GM23338 (cell line): ENCODE measurements at regions not wholly inside any gene's neighbourhood (a gene's known extent, or its start where the extent isn't known, plus 50 kb on each side); places are given as distances from the start of the nearest gene placed in this dataset.

Source experiments
- ATAC-seq: fragments of 200-7000 bp; cut with Tn5 transposase; 3 replicates; pipeline ENCODE4 v1.9.1; 2020
- DNase-seq: peaks from one replicate; pipeline ENCODE4 v3.0.0-alpha.2; 2015; ENCODE audit warnings: low spot score
- H2AFZ ChIP-seq: fragments of 200-600 bp; sonication (generic); 2 replicates; pipeline ENCODE4 v1.8.0; 2016; ENCODE audit warnings: antibody characterized with exemption, mild to moderate bottlenecking, moderate library complexity
- H3F3A ChIP-seq: fragments of 200-600 bp; sonication (generic); replicated peaks from 2 replicates; pipeline ENCODE4 v1.8.0; 2017; ENCODE audit warnings: antibody characterized with exemption, mixed run types, low read depth
- H3K27ac ChIP-seq: fragments of 200-600 bp; sonication (generic); 2 replicates; pipeline ENCODE4 v1.6.1; 2016; ENCODE audit warnings: low read depth
- H3K27me3 ChIP-seq: fragments of 200-600 bp; sonication (generic); 2 replicates; pipeline ENCODE4 v1.8.0; 2016; ENCODE audit warnings: mild to moderate bottlenecking, mixed run types, moderate library complexity; ENCODE audit not compliant: insufficient read depth
- H3K36me3 ChIP-seq: fragments of 200-600 bp; sonication (generic); 2 replicates; pipeline ENCODE4 v1.8.0; 2016; ENCODE audit warnings: mild to moderate bottlenecking; ENCODE audit not compliant: insufficient read depth
- H3K4me1 ChIP-seq: fragments of 200-600 bp; sonication (generic); 2 replicates; pipeline ENCODE4 v1.8.0; 2016; ENCODE audit warnings: mild to moderate bottlenecking, moderate library complexity; ENCODE audit not compliant: insufficient read depth
- H3K4me2 ChIP-seq: fragments of 200-600 bp; sonication (generic); 2 replicates; pipeline ENCODE4 v1.7.1; 2017; ENCODE audit warnings: mixed run types
- H3K4me3 ChIP-seq: fragments of 200-600 bp; sonication (generic); 2 replicates; pipeline ENCODE4 v1.6.1; 2016; ENCODE audit warnings: mixed run types
- H3K79me2 ChIP-seq: fragments of 200-600 bp; sonication (generic); replicated peaks from 2 replicates; pipeline ENCODE4 v1.8.0; 2017; ENCODE audit warnings: mild to moderate bottlenecking; ENCODE audit not compliant: insufficient read depth
- H3K9me2 ChIP-seq: fragments of 200-600 bp; sonication (generic); 2 replicates; pipeline ENCODE4 v1.8.0; 2017; ENCODE audit not compliant: insufficient read depth
- H4K20me1 ChIP-seq: fragments of 200-600 bp; sonication (generic); replicated peaks from 2 replicates; pipeline ENCODE4 v1.8.0; 2017; ENCODE audit warnings: mild to moderate bottlenecking; ENCODE audit not compliant: insufficient read depth
- H3K27ac Mint-ChIP-seq: 2 replicates; pipeline ENCODE4 v1.8.0; 2020; ENCODE audit warnings: inconsistent platforms, mild to moderate bottlenecking, moderate library complexity, mixed read lengths
- H3K27me3 Mint-ChIP-seq: 3 replicates; pipeline ENCODE4 v1.8.0; 2022; ENCODE audit warnings: low read depth, mild to moderate bottlenecking, moderate library complexity, mixed read lengths, inconsistent platforms; ENCODE audit not compliant: insufficient read depth, poor library complexity
- H3K36me3 Mint-ChIP-seq: 3 replicates; pipeline ENCODE4 v1.8.0; 2021; ENCODE audit warnings: low read depth, mild to moderate bottlenecking, inconsistent platforms, moderate library complexity, mixed read lengths
- H3K4me1 Mint-ChIP-seq: 3 replicates; pipeline ENCODE4 v1.8.0; 2020; ENCODE audit warnings: mild to moderate bottlenecking, inconsistent platforms, mixed read lengths
- H3K4me3 Mint-ChIP-seq: 3 replicates; pipeline ENCODE4 v1.8.0; 2021; ENCODE audit warnings: moderate library complexity, mild to moderate bottlenecking, inconsistent platforms, mixed read lengths
- H3K9me3 Mint-ChIP-seq: 3 replicates; pipeline ENCODE4 v1.8.0; 2020; ENCODE audit warnings: moderate library complexity, mild to moderate bottlenecking, inconsistent platforms, mixed read lengths
- CREB1 ChIP-seq: fragments of 250-450 bp; sonication (Bioruptor Pico); IDR thresholded peaks from 2 replicates; pipeline ENCODE4 v1.5.0; 2020; ENCODE audit warnings: low read depth, mild to moderate bottlenecking, moderate library complexity
- ETS1 ChIP-seq: IDR thresholded peaks from 2 replicates; pipeline ENCODE4 v1.6.1; 2016; ENCODE audit warnings: antibody characterized with exemption
- EZH2 ChIP-seq: fragments of 200-600 bp; sonication (generic); IDR thresholded peaks from one replicate; pipeline ENCODE4 v1.8.0; 2017; ENCODE audit warnings: antibody characterized with exemption, mild to moderate bottlenecking, low read depth; ENCODE audit not compliant: unreplicated experiment
- EZH2phosphoT487 ChIP-seq: fragments of 200-600 bp; sonication (generic); IDR thresholded peaks from one replicate; pipeline ENCODE4 v1.8.1; 2018; ENCODE audit warnings: antibody characterized with exemption; ENCODE audit not compliant: unreplicated experiment
- JUNB ChIP-seq: IDR thresholded peaks from one replicate; pipeline ENCODE4 v1.6.1; 2016; ENCODE audit warnings: antibody characterized with exemption; ENCODE audit not compliant: unreplicated experiment
- NANOG ChIP-seq: IDR thresholded peaks from 2 replicates; pipeline ENCODE4 v1.6.1; 2016; ENCODE audit warnings: antibody characterized with exemption, borderline replicate concordance
- POLR2AphosphoS5 ChIP-seq: IDR thresholded peaks from 2 replicates; pipeline ENCODE4 v1.6.1; 2016; ENCODE audit warnings: antibody characterized with exemption, low read depth
- REST ChIP-seq: IDR thresholded peaks from one replicate; pipeline ENCODE4 v1.6.1; 2018; ENCODE audit warnings: antibody characterized with exemption; ENCODE audit not compliant: unreplicated experiment
- STAT1 ChIP-seq: IDR thresholded peaks from one replicate; pipeline ENCODE4 v1.6.1; 2016; ENCODE audit warnings: antibody characterized with exemption; ENCODE audit not compliant: unreplicated experiment
- ZNF114 ChIP-seq: fragments of 250-450 bp; sonication (Bioruptor Pico); IDR thresholded peaks from 2 replicates; pipeline ENCODE4 v1.5.0; 2020; ENCODE audit warnings: mild to moderate bottlenecking, moderate library complexity
- ZNF331 ChIP-seq: fragments of 250-450 bp; sonication (Bioruptor Pico); IDR thresholded peaks from 2 replicates; pipeline ENCODE4 v1.5.0; 2020; ENCODE audit warnings: low read depth, mild to moderate bottlenecking, moderate library complexity
- TF ChIP-seq, protein P1 (sequence below), 2 experiments: fragments of 200-600 bp in 1 of 2; sonication (generic) in 1 of 2; conservative IDR thresholded peaks; 2 replicates each; pipeline versions ENCODE4 v1.5.1 to v1.6.1; 2016 to 2017; ENCODE audit warnings: antibody characterized with exemption in 2 of 2, low read depth in 2 of 2, mild to moderate bottlenecking in 2 of 2, moderate library complexity in 1 of 2
- TF ChIP-seq, protein P2 (sequence below): fragments of 250-450 bp; sonication (Bioruptor Pico); IDR thresholded peaks from 2 replicates; pipeline ENCODE4 v1.5.0; 2020; ENCODE audit warnings: mild to moderate bottlenecking, moderate library complexity

- Histone ChIP-seq H4K20me1 (no peaks in the 10 kb centered on the region), H2AFZ (no peak overlapping the region), H3K4me2 (no peak overlapping the region), H3K4me3 (no peak overlapping the region), H3F3A (no peaks in the 10 kb centered on the region), H3K9me2 (no peaks in the 10 kb centered on the region), H3K79me2 (no peaks in the 10 kb centered on the region), H3K27ac (no peak overlapping the region), H3K27me3 (no peaks in the 10 kb centered on the region), H3K36me3 (no peaks in the 10 kb centered on the region), H3K4me1 (peaks cover 43% of the 10 kb centered on the region)
- ATAC-seq (no peak), DNase-seq (no peak)
- peaks cover 1% of the 10 kb centered on the region for H3K27me3 Mint-ChIP-seq
- no peak for TF ChIP-seq ETS1
- no peak for TF ChIP-seq POLR2AphosphoS5
- no peak for TF ChIP-seq STAT1
- no peak for TF ChIP-seq EZH2phosphoT487
- no peak for TF ChIP-seq CREB1 (CRISPR knock-in tag)
- TF ChIP-seq, protein P1, sequence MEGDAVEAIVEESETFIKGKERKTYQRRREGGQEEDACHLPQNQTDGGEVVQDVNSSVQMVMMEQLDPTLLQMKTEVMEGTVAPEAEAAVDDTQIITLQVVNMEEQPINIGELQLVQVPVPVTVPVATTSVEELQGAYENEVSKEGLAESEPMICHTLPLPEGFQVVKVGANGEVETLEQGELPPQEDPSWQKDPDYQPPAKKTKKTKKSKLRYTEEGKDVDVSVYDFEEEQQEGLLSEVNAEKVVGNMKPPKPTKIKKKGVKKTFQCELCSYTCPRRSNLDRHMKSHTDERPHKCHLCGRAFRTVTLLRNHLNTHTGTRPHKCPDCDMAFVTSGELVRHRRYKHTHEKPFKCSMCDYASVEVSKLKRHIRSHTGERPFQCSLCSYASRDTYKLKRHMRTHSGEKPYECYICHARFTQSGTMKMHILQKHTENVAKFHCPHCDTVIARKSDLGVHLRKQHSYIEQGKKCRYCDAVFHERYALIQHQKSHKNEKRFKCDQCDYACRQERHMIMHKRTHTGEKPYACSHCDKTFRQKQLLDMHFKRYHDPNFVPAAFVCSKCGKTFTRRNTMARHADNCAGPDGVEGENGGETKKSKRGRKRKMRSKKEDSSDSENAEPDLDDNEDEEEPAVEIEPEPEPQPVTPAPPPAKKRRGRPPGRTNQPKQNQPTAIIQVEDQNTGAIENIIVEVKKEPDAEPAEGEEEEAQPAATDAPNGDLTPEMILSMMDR (conservative IDR thresholded peaks at IDR 0.05; ENCODE audit: low read depth in 2 of 2) = no peak
- TF ChIP-seq NANOG = no peak
- no peak for TF ChIP-seq ZNF331
- TF ChIP-seq JUNB = no peak
- TF ChIP-seq EZH2 = no peak
- TF ChIP-seq, protein P2, sequence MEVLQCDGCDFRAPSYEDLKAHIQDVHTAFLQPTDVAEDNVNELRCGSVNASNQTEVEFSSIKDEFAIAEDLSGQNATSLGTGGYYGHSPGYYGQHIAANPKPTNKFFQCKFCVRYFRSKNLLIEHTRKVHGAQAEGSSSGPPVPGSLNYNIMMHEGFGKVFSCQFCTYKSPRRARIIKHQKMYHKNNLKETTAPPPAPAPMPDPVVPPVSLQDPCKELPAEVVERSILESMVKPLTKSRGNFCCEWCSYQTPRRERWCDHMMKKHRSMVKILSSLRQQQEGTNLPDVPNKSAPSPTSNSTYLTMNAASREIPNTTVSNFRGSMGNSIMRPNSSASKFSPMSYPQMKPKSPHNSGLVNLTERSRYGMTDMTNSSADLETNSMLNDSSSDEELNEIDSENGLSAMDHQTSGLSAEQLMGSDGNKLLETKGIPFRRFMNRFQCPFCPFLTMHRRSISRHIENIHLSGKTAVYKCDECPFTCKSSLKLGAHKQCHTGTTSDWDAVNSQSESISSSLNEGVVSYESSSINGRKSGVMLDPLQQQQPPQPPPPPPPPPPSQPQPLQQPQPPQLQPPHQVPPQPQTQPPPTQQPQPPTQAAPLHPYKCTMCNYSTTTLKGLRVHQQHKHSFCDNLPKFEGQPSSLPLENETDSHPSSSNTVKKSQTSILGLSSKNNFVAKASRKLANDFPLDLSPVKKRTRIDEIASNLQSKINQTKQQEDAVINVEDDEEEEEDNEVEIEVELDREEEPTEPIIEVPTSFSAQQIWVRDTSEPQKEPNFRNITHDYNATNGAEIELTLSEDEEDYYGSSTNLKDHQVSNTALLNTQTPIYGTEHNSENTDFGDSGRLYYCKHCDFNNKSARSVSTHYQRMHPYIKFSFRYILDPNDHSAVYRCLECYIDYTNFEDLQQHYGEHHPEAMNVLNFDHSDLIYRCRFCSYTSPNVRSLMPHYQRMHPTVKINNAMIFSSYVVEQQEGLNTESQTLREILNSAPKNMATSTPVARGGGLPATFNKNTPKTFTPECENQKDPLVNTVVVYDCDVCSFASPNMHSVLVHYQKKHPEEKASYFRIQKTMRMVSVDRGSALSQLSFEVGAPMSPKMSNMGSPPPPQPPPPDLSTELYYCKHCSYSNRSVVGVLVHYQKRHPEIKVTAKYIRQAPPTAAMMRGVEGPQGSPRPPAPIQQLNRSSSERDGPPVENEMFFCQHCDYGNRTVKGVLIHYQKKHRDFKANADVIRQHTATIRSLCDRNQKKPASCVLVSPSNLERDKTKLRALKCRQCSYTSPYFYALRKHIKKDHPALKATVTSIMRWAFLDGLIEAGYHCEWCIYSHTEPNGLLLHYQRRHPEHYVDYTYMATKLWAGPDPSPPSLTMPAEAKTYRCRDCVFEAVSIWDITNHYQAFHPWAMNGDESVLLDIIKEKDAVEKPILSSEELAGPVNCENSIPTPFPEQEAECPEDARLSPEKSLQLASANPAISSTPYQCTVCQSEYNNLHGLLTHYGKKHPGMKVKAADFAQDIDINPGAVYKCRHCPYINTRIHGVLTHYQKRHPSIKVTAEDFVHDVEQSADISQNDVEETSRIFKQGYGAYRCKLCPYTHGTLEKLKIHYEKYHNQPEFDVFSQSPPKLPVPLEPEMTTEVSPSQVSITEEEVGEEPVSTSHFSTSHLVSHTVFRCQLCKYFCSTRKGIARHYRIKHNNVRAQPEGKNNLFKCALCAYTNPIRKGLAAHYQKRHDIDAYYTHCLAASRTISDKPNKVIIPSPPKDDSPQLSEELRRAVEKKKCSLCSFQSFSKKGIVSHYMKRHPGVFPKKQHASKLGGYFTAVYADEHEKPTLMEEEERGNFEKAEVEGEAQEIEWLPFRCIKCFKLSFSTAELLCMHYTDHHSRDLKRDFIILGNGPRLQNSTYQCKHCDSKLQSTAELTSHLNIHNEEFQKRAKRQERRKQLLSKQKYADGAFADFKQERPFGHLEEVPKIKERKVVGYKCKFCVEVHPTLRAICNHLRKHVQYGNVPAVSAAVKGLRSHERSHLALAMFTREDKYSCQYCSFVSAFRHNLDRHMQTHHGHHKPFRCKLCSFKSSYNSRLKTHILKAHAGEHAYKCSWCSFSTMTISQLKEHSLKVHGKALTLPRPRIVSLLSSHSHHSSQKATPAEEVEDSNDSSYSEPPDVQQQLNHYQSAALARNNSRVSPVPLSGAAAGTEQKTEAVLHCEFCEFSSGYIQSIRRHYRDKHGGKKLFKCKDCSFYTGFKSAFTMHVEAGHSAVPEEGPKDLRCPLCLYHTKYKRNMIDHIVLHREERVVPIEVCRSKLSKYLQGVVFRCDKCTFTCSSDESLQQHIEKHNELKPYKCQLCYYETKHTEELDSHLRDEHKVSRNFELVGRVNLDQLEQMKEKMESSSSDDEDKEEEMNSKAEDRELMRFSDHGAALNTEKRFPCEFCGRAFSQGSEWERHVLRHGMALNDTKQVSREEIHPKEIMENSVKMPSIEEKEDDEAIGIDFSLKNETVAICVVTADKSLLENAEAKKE (CRISPR knock-in tag) = no peak
- TF ChIP-seq ZNF114 (CRISPR knock-in tag) = no peak
- no peak for TF ChIP-seq REST
- no peaks in the 10 kb centered on the region for H3K36me3 Mint-ChIP-seq
- no peak overlapping the region for H3K27ac Mint-ChIP-seq
- peaks cover 55% of the 10 kb centered on the region for H3K4me1 Mint-ChIP-seq
- no peak overlapping the region for H3K4me3 Mint-ChIP-seq
- H3K9me3 Mint-ChIP-seq = no peaks in the 10 kb centered on the region
Observed at GRCh38 chr5:167513381-167513780, 778.1 kb upstream of the WWC1 start.
